Trophoblast cell (in vitro differentiated cells and primary cell): ENCODE measurements at regions not wholly inside any gene's neighbourhood (a gene's known extent, or its start where the extent isn't known, plus 50 kb on each side); places are given as distances from the start of the nearest gene placed in this dataset.

Source experiments
- DNase-seq, 2 donors: peaks; one replicate each; pipeline ENCODE4 v3.0.0-alpha.2; 2016
- H2AFZ ChIP-seq: 2 replicates; pipeline ENCODE4 v1.6.1; 2013; ENCODE audit warnings: low read length, moderate library complexity, mild to moderate bottlenecking; ENCODE audit not compliant: insufficient read depth, poor library complexity
- H2AK5ac ChIP-seq: 2 replicates; pipeline ENCODE4 v1.6.1; 2013; ENCODE audit warnings: mild to moderate bottlenecking, low read length
- H2BK120ac ChIP-seq: 2 replicates; pipeline ENCODE4 v1.6.1; 2013; ENCODE audit warnings: low read length, mild to moderate bottlenecking, moderate library complexity; ENCODE audit not compliant: insufficient read depth, poor library complexity
- H2BK12ac ChIP-seq: 2 replicates; pipeline ENCODE4 v1.6.1; 2013; ENCODE audit warnings: mild to moderate bottlenecking, low read length, moderate library complexity
- H2BK5ac ChIP-seq: 2 replicates; pipeline ENCODE4 v1.6.1; 2013; ENCODE audit warnings: low read length, low read depth, moderate library complexity, mild to moderate bottlenecking; ENCODE audit not compliant: poor library complexity
- H3K14ac ChIP-seq: 2 replicates; pipeline ENCODE4 v1.6.1; 2013; ENCODE audit warnings: mild to moderate bottlenecking, low read length
- H3K18ac ChIP-seq: 2 replicates; pipeline ENCODE4 v1.6.1; 2013; ENCODE audit warnings: mild to moderate bottlenecking, low read length
- H3K23ac ChIP-seq: 2 replicates; pipeline ENCODE4 v1.6.1; 2013; ENCODE audit warnings: low read length
- H3K27ac ChIP-seq: 2 replicates; pipeline ENCODE4 v1.5.1; 2013; ENCODE audit warnings: low read depth, mild to moderate bottlenecking, inconsistent platforms, low read length, moderate library complexity
- H3K27me3 ChIP-seq: 2 replicates; pipeline ENCODE4 v1.6.1; 2013; ENCODE audit warnings: inconsistent platforms, mild to moderate bottlenecking, low read length, moderate library complexity; ENCODE audit not compliant: insufficient read depth
- H3K36me3 ChIP-seq, 2 experiments: 1 replicate in 1 of 2; 2 replicates in 1 of 2; pipeline ENCODE4 v1.6.1; 2013; ENCODE audit warnings: low read length in 2 of 2, mild to moderate bottlenecking in 2 of 2, moderate library complexity in 1 of 2; ENCODE audit not compliant: insufficient read depth in 2 of 2, control insufficient read depth in 1 of 2
- H3K4ac ChIP-seq: 2 replicates; pipeline ENCODE4 v1.6.1; 2013; ENCODE audit warnings: low read depth, mild to moderate bottlenecking, low read length, moderate library complexity
- H3K4me1 ChIP-seq, 2 experiments: 1 replicate in 1 of 2; 2 replicates in 1 of 2; pipeline ENCODE4 v1.6.1; 2013; ENCODE audit warnings: low read length in 2 of 2, mild to moderate bottlenecking in 2 of 2, moderate library complexity in 1 of 2; ENCODE audit not compliant: insufficient read depth in 2 of 2, control insufficient read depth in 1 of 2
- H3K4me2 ChIP-seq: 2 replicates; pipeline ENCODE4 v1.6.1; 2013; ENCODE audit warnings: inconsistent platforms, mild to moderate bottlenecking, low read length, moderate library complexity
- H3K4me3 ChIP-seq: 2 replicates; pipeline ENCODE4 v1.5.1; 2013; ENCODE audit warnings: mild to moderate bottlenecking, low read depth, low read length, inconsistent platforms
- H3K79me1 ChIP-seq: one replicate; pipeline ENCODE4 v1.6.1; 2013; ENCODE audit warnings: low read length
- H3K79me2 ChIP-seq: 2 replicates; pipeline ENCODE4 v1.6.1; 2013; ENCODE audit warnings: low read length, mild to moderate bottlenecking; ENCODE audit not compliant: control insufficient read depth, insufficient read depth, poor library complexity
- H3K9ac ChIP-seq: 2 replicates; pipeline ENCODE4 v1.6.1; 2013; ENCODE audit warnings: mild to moderate bottlenecking, low read length
- H3K9me3 ChIP-seq: 2 replicates; pipeline ENCODE4 v1.6.1; 2013; ENCODE audit warnings: low read depth, mild to moderate bottlenecking, control low read depth, inconsistent platforms, low read length; ENCODE audit not compliant: insufficient read depth
- H4K12ac ChIP-seq: 2 replicates; pipeline ENCODE4 v1.6.1; 2013; ENCODE audit warnings: low read depth, mild to moderate bottlenecking, low read length, moderate library complexity
- H4K8ac ChIP-seq: 2 replicates; pipeline ENCODE4 v1.6.1; 2013; ENCODE audit warnings: low read depth, mild to moderate bottlenecking, low read length, moderate library complexity
- H4K91ac ChIP-seq: one replicate; pipeline ENCODE4 v1.6.1; 2013; ENCODE audit warnings: low read depth, mild to moderate bottlenecking, low read length, moderate library complexity
- WGBS: extraction: QIAGEN DNeasy Blood & Tissue Kit; methylation state at CpG from one replicate; pipeline ENCODE4 v1.1.7; 2013; ENCODE audit warnings: missing lambda C conversion rate; ENCODE audit not compliant: insufficient read length, insufficient coverage; ENCODE audit errors: extremely low coverage; 5-methylcytosine and 5-hydroxymethylcytosine counted together

- Histone ChIP-seq H3K79me2 (no peaks in the 10 kb centered on the region), H3K9me3 (no peaks in the 10 kb centered on the region), H3K79me1 (peaks cover 2% of the 10 kb centered on the region), H2AK5ac (no peak overlapping the region), H2BK12ac (no peak overlapping the region), H3K18ac (no peak overlapping the region), H3K4me2 (no peak overlapping the region), H3K4ac (no peak overlapping the region), H4K8ac (no peak overlapping the region), H3K23ac (no peak overlapping the region), H4K12ac (no peak overlapping the region), H3K27ac (no peak overlapping the region), H3K4me1 (no peaks in the 10 kb centered on the region), H3K27me3 (no peaks in the 10 kb centered on the region), H2BK120ac (no peak overlapping the region), H3K14ac (no peak overlapping the region), H2AFZ (no peak overlapping the region), H2BK5ac (no peak overlapping the region), H3K36me3 (no peaks in the 10 kb centered on the region), H4K91ac (no peak overlapping the region), H3K4me3 (no peak overlapping the region), H3K9ac (no peak overlapping the region)
- no CpG with 5 or more reads among the region's 2 CpGs for WGBS
- no peak for DNase-seq
Observed at GRCh38 chr13:73401769-73402168, 343.0 kb downstream of the KLF5 start.

GRCh38 chr13:73399347-73400216, 340.8 kb downstream of the KLF5 start:
- Histone ChIP-seq H3K14ac (no peak overlapping the region), H3K36me3 (no peaks in the 10 kb centered on the region), H3K4me2 (no peak overlapping the region), H3K79me1 (peaks cover 2% of the 10 kb centered on the region), H2BK12ac (no peak overlapping the region), H2BK120ac (no peak overlapping the region), H2BK5ac (no peak overlapping the region), H2AK5ac (no peak overlapping the region), H3K9me3 (no peaks in the 10 kb centered on the region), H3K4ac (no peak overlapping the region), H3K27ac (no peak overlapping the region), H3K23ac (no peak overlapping the region), H3K27me3 (no peaks in the 10 kb centered on the region), H3K4me1 (no peaks in the 10 kb centered on the region), H4K8ac (no peak overlapping the region), H2AFZ (no peak overlapping the region), H4K12ac (no peak overlapping the region), H3K18ac (no peak overlapping the region), H3K79me2 (no peaks in the 10 kb centered on the region), H4K91ac (no peak overlapping the region), H3K9ac (no peak overlapping the region), H3K4me3 (no peak overlapping the region)
- DNase-seq = peak; percentile 3 to 84
- no CpG with 5 or more reads among the region's 10 CpGs for WGBS

- no peak overlapping the region for H3K4me2 ChIP-seq
- no peak overlapping the region for H3K23ac ChIP-seq
- H3K9ac ChIP-seq = no peak overlapping the region
- no peak overlapping the region for H2BK5ac ChIP-seq
- H3K4me3 ChIP-seq = no peak overlapping the region
- H3K18ac ChIP-seq = no peak overlapping the region
- no peak overlapping the region for H3K14ac ChIP-seq
- H3K79me1 ChIP-seq = peaks cover 2% of the 10 kb centered on the region
- no peak overlapping the region for H3K4ac ChIP-seq
- H2AFZ ChIP-seq = no peak overlapping the region
- no peak overlapping the region for H4K91ac ChIP-seq
- no peaks in the 10 kb centered on the region for H3K9me3 ChIP-seq
- H2AK5ac ChIP-seq = no peak overlapping the region
- H2BK12ac ChIP-seq = no peak overlapping the region
- H3K79me2 ChIP-seq = no peaks in the 10 kb centered on the region
- no peak overlapping the region for H2BK120ac ChIP-seq
- H3K27me3 ChIP-seq = no peaks in the 10 kb centered on the region
- no peak overlapping the region for H4K8ac ChIP-seq
- H3K27ac ChIP-seq = no peak overlapping the region
- no peak for DNase-seq
- H3K36me3 ChIP-seq = no peaks in the 10 kb centered on the region
- no peaks in the 10 kb centered on the region for H3K4me1 ChIP-seq
- WGBS = no CpG with 5 or more reads among the region's 8 CpGs
- no peak overlapping the region for H4K12ac ChIP-seq
Observed at GRCh38 chr13:73397496-73398305, 338.9 kb downstream of the KLF5 start.

- no peak overlapping the region for H3K23ac ChIP-seq
- no peak overlapping the region for H2AK5ac ChIP-seq
- H3K79me1 ChIP-seq = no peaks in the 10 kb centered on the region
- H3K4me2 ChIP-seq = no peak overlapping the region
- H3K18ac ChIP-seq = no peak overlapping the region
- H3K4me3 ChIP-seq = no peak overlapping the region
- no peak overlapping the region for H2BK12ac ChIP-seq
- H2AFZ ChIP-seq = no peak overlapping the region
- no peak overlapping the region for H4K91ac ChIP-seq
- H3K9me3 ChIP-seq = no peaks in the 10 kb centered on the region
- H3K9ac ChIP-seq = no peak overlapping the region
- H3K27me3 ChIP-seq = no peaks in the 10 kb centered on the region
- no peak overlapping the region for H3K27ac ChIP-seq
- no peak overlapping the region for H3K14ac ChIP-seq
- no peak overlapping the region for H4K12ac ChIP-seq
- DNase-seq = no peak
- no peaks in the 10 kb centered on the region for H3K79me2 ChIP-seq
- H3K4ac ChIP-seq = no peak overlapping the region
- H2BK120ac ChIP-seq = no peak overlapping the region
- no peak overlapping the region for H4K8ac ChIP-seq
- no peak overlapping the region for H2BK5ac ChIP-seq
- H3K4me1 ChIP-seq = no peaks in the 10 kb centered on the region
- H3K36me3 ChIP-seq = no peaks in the 10 kb centered on the region
Observed at GRCh38 chr13:73394066-73394465, 335.3 kb downstream of the KLF5 start.
